SK-N-SH treated with all-trans-retinoic acid at 6 μM for 48 hours (cell line): ENCODE measurements at regions not wholly inside any gene's neighbourhood (a gene's known extent, or its start where the extent isn't known, plus 50 kb on each side); places are given as distances from the start of the nearest gene placed in this dataset.

ENCODE experiments used
- ARNTL ChIP-seq: fragments of 450-650 bp; formaldehyde crosslinking; IDR thresholded peaks from 2 replicates; pipeline ENCODE4 v1.5.0; 2020; ENCODE audit warnings: low read depth, mild to moderate bottlenecking, moderate library complexity, borderline replicate concordance
- GLIS3 ChIP-seq: fragments of 250-450 bp; sonication (Bioruptor Pico); IDR thresholded peaks from 2 replicates; pipeline ENCODE4 v1.5.0; 2020; ENCODE audit warnings: mild to moderate bottlenecking, moderate library complexity
- ISL1 ChIP-seq: fragments of 250-450 bp; sonication (Bioruptor Pico); IDR thresholded peaks from 2 replicates; pipeline ENCODE4 v2.1.2; 2022; ENCODE audit warnings: mild to moderate bottlenecking, moderate library complexity
- OSR1 ChIP-seq: fragments of 250-450 bp; sonication (Bioruptor Pico); IDR thresholded peaks from 2 replicates; pipeline ENCODE4 v1.8.0; 2022; ENCODE audit warnings: moderate library complexity, mild to moderate bottlenecking, inconsistent platforms
- PPARA ChIP-seq: fragments of 250-450 bp; sonication (Bioruptor Pico); IDR thresholded peaks from 2 replicates; pipeline ENCODE4 v1.5.0; 2020; ENCODE audit warnings: mild to moderate bottlenecking, borderline replicate concordance
- SNAI2 ChIP-seq: fragments of 250-450 bp; sonication (Bioruptor Pico); IDR thresholded peaks from 2 replicates; pipeline ENCODE4 v1.5.0; 2020; ENCODE audit warnings: mild to moderate bottlenecking, moderate library complexity
- TCF4 ChIP-seq: fragments of 250-450 bp; sonication (Bioruptor Pico); IDR thresholded peaks from 2 replicates; pipeline ENCODE4 v1.8.0; 2021; ENCODE audit warnings: mild to moderate bottlenecking, moderate library complexity, borderline replicate concordance
- ZFP30 ChIP-seq: fragments of 450-650 bp; formaldehyde crosslinking; IDR thresholded peaks from 2 replicates; pipeline ENCODE4 v1.5.0; 2022; ENCODE audit warnings: mild to moderate bottlenecking, moderate library complexity
- ZNF8 ChIP-seq: fragments of 450-650 bp; formaldehyde crosslinking; IDR thresholded peaks from 2 replicates; pipeline ENCODE4 v1.5.0; 2020; ENCODE audit warnings: mild to moderate bottlenecking, moderate library complexity

GRCh38 chr7:26522633-26523032 is 231.0 kb downstream of the SNX10 start:
- TF ChIP-seq ARNTL (no peak), TCF4 (CRISPR knock-in tag) (no peak), OSR1 (no peak), ZNF8 (peak; percentile 93), PPARA (no peak), GLIS3 (CRISPR knock-in tag) (no peak), ISL1 (CRISPR knock-in tag) (no peak), SNAI2 (no peak), ZFP30 (CRISPR knock-in tag) (no peak)
